T-cell (primary cell): ENCODE measurements at regions not wholly inside any gene's neighbourhood (a gene's known extent, or its start where the extent isn't known, plus 50 kb on each side); places are given as distances from the start of the nearest gene placed in this dataset.

ENCODE experiments used
- ATAC-seq, 4 experiments: fragments of 200-7000 bp in 3 of 4; fragments of 150-1000 bp in 1 of 4; cut with Tn5 transposase; replicated peaks in 1 of 4; 1 replicate in 3 of 4; 2 replicates in 1 of 4; pipeline ENCODE4 v1.10.0; 2021; ENCODE audit warnings: moderate library complexity in 3 of 4, mild to moderate bottlenecking in 2 of 4, moderate number of reproducible peaks in 1 of 4
- CTCF ChIA-PET, 2 donors: fragments of 300-600 bp; sonication (Branson Sonifier 250); formaldehyde crosslinking; loops; one replicate each; lab custom pipeline; 2022; ENCODE audit warnings: antibody characterized with exemption in 2 of 2; lab: Charles Lee
- POLR2A ChIA-PET, 2 donors: fragments of 300-600 bp; sonication (Branson Sonifier 250); formaldehyde crosslinking; loops; one replicate each; lab custom pipeline; 2022; ENCODE audit warnings: antibody characterized with exemption in 2 of 2; lab: Charles Lee
- DNase-seq, 35 experiments: peaks; one replicate each; pipeline versions ENCODE4 v3.0.0 to v3.0.0-alpha.2; 2013 to 2023
- H3K27ac ChIP-seq: one replicate; pipeline ENCODE4 v1.5.1; 2013; ENCODE audit warnings: low read length
- H3K27me3 ChIP-seq, 2 experiments: replicated peaks in 1 of 2; 1 replicate in 1 of 2; 2 replicates in 1 of 2; pipeline versions ENCODE4 v1.6.1 to v1.7.0; 2013; ENCODE audit warnings: low read length in 1 of 2, mixed read lengths in 1 of 2; ENCODE audit not compliant: control insufficient read depth in 2 of 2, insufficient read depth in 2 of 2; ENCODE audit errors: extremely low read depth in 1 of 2
- H3K36me3 ChIP-seq, 2 donors: 1 replicate in 1 of 2; 2 replicates in 1 of 2; pipeline versions ENCODE4 v1.6.1 to v1.7.0; 2013; ENCODE audit warnings: low read length in 1 of 2; ENCODE audit not compliant: control insufficient read depth in 2 of 2, insufficient read depth in 1 of 2; ENCODE audit errors: extremely low read depth in 1 of 2
- H3K4me1 ChIP-seq, 2 experiments: 1 replicate in 1 of 2; 2 replicates in 1 of 2; pipeline versions ENCODE4 v1.6.1 to v1.7.0; 2013; ENCODE audit warnings: low read length in 2 of 2, mixed read lengths in 1 of 2; ENCODE audit not compliant: insufficient read depth in 2 of 2, control insufficient read depth in 1 of 2; ENCODE audit errors: extremely low read depth in 1 of 2
- H3K4me3 ChIP-seq, 2 donors: 1 replicate in 1 of 2; 2 replicates in 1 of 2; pipeline versions ENCODE4 v1.5.1 to v1.7.0; 2013; ENCODE audit warnings: mild to moderate bottlenecking in 2 of 2, low read length in 1 of 2, moderate library complexity in 1 of 2; ENCODE audit not compliant: control insufficient read depth in 1 of 2; ENCODE audit errors: extremely low read depth in 1 of 2
- H3K9me3 ChIP-seq: 2 replicates; pipeline ENCODE4 v1.7.0; 2013
- H3K27ac Mint-ChIP-seq, 2 donors: one replicate each; pipeline ENCODE4 v1.8.0; 2020 to 2021; ENCODE audit warnings: mild to moderate bottlenecking in 2 of 2, mixed read lengths in 2 of 2
- H3K27me3 Mint-ChIP-seq, 2 donors: one replicate each; pipeline ENCODE4 v1.8.0; 2021 to 2022; ENCODE audit warnings: mixed read lengths in 2 of 2
- H3K36me3 Mint-ChIP-seq: one replicate; pipeline ENCODE4 v1.8.0; 2021; ENCODE audit warnings: mixed read lengths
- H3K4me1 Mint-ChIP-seq, 3 donors: one replicate each; pipeline ENCODE4 v1.8.0; 2020 to 2022; ENCODE audit warnings: mixed read lengths in 3 of 3, mild to moderate bottlenecking in 1 of 3
- H3K4me3 Mint-ChIP-seq, 3 donors: one replicate each; pipeline ENCODE4 v1.8.0; 2020 to 2022; ENCODE audit warnings: mild to moderate bottlenecking in 3 of 3, mixed read lengths in 3 of 3, moderate library complexity in 3 of 3
- H3K9me3 Mint-ChIP-seq, 3 donors: one replicate each; pipeline ENCODE4 v1.8.0; 2020 to 2022; ENCODE audit warnings: mixed read lengths in 3 of 3
- WGBS: methylation state at CpG from one replicate; pipeline ENCODE4 v1.1.5; 2013; ENCODE audit warnings: missing lambda C conversion rate; ENCODE audit not compliant: insufficient coverage; 5-methylcytosine and 5-hydroxymethylcytosine counted together

DNA sequence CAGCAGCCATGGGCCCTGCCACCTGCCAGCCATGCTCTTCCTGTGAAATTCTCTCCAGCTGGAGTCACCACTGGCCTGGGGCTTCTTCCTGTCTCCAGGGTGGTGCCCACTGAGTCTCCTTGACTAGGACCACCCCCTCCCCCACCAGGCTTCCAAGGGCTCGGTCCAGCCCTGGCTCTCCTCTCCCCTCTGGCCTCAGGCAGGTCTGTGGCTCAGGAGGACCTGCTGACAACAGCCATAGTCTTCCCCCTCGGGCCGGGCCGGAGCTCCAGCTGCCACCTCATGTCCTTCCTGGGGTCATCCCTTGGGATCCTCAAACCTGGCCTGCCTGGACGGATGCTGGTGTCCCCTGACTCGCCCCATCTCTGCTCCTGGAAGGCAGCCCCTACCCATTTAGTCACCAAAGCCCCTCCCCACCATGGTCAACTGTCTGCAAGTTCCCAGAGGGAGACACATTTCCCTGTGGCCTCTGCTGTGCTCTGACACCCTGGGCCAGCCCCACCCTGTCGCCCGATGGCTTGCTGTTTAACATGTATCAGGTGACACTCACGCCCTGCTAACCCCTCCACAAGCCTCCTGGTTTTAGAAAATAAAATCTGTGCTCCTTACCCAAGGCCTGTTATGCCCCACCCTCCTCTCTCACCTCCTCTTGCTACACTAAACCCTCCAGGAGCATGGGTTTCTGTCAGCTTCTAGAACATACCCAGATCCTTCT is 186.2 kb downstream of the RBFOX3 start:
- H3K27ac Mint-ChIP-seq = no peak overlapping the region
- no peak overlapping the region for H3K4me3 ChIP-seq
- WGBS = 47% methylated on average over 9 of the region's 9 CpGs
- H3K27me3 Mint-ChIP-seq = peaks cover 18 to 37% of the 10 kb centered on the region in 2 donors
- CTCF ChIA-PET = no interaction called here
- H3K36me3 ChIP-seq = no peaks in the 10 kb centered on the region
- POLR2A ChIA-PET = no interaction called here
- no peaks in the 10 kb centered on the region for H3K36me3 Mint-ChIP-seq
- H3K4me1 Mint-ChIP-seq = no peaks in the 10 kb centered on the region
- no peak for DNase-seq
- no peaks in the 10 kb centered on the region for H3K9me3 ChIP-seq
- H3K9me3 Mint-ChIP-seq = no peaks in the 10 kb centered on the region
- no peak for ATAC-seq
- no peak overlapping the region for H3K27ac ChIP-seq
- peaks cover 0 to 61% of the 10 kb centered on the region in 2 experiments for H3K27me3 ChIP-seq
- no peaks in the 10 kb centered on the region for H3K4me1 ChIP-seq
- no peak overlapping the region for H3K4me3 Mint-ChIP-seq

DNA sequence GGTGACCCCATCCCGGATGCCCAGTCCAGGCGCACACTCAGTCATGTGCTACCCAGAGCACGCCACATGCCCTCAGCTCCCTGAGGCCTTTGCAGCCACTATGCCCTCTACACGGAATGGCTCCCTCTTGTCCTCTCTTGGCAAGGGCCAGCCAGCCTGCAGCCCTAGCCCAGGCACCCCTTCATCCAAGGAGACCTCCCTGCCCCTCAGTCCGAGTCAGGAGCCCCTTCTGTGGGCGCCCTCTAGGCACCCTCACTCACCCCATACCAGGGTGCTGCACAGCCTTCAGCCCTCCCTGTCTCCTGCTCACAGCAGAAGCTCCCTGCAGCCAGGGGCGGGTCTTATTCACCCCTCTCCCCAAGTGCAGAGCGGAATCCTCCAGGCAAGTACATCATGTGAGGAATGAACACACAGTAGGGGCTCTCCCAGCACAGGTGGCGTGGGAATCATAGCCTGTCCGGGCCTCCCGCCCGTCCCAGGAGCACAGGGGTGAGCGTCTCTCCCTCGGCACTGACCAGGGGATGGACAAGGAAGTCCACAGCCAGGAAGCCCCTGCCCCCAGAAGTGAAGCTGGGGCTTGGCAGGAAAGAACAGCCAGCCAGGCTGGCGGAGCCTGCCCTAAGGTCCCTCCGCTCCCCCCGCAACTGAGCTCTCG is 186.9 kb downstream of the RBFOX3 start:
- no peaks in the 10 kb centered on the region for H3K9me3 ChIP-seq
- Mint-ChIP-seq H3K9me3 (no peaks in the 10 kb centered on the region), H3K27me3 (peaks cover 18 to 34% of the 10 kb centered on the region in 2 donors), H3K4me3 (no peak overlapping the region), H3K4me1 (no peaks in the 10 kb centered on the region), H3K36me3 (no peaks in the 10 kb centered on the region), H3K27ac (no peak overlapping the region)
- no peak overlapping the region for H3K27ac ChIP-seq
- 69% methylated on average over 18 of the region's 18 CpGs for WGBS
- CTCF ChIA-PET = no interaction called here
- POLR2A ChIA-PET = no interaction called here
- no peak overlapping the region for H3K4me3 ChIP-seq
- H3K36me3 ChIP-seq = no peaks in the 10 kb centered on the region
- no peaks in the 10 kb centered on the region for H3K4me1 ChIP-seq
- ATAC-seq = no peak
- H3K27me3 ChIP-seq = peaks cover 0 to 55% of the 10 kb centered on the region in 2 experiments
- no peak for DNase-seq

DNA sequence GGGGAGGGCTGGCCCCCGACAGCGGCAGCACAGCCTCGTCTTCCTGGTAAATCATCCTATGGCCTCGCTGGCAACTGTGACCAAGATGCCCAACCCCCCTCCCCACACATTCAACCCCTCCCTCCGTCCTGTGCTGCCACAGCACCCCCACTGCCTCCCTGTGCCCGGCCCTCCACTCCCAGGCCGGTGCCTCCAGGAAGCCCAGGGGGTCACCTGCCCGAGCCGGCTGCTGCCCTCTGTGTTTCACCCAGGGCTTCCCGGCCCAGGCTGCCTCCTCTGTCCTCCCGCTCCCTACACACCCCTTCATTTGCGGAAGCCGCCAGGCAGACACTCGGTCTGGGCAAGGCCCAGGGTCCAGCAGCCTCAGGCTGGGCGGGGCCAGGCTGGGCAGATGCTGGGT is 188.6 kb downstream of the RBFOX3 start:
- ChIA-PET CTCF (no interaction called here), POLR2A (no interaction called here)
- DNase-seq (no peak), ATAC-seq (no peak)
- Mint-ChIP-seq H3K36me3 (no peaks in the 10 kb centered on the region), H3K4me1 (no peaks in the 10 kb centered on the region), H3K4me3 (no peak overlapping the region), H3K27me3 (peaks cover 18 to 32% of the 10 kb centered on the region in 2 donors), H3K27ac (no peak overlapping the region), H3K9me3 (no peaks in the 10 kb centered on the region)
- H3K27ac ChIP-seq = no peak overlapping the region
- no peaks in the 10 kb centered on the region for H3K4me1 ChIP-seq
- no peak overlapping the region for H3K4me3 ChIP-seq
- H3K27me3 ChIP-seq = peaks cover 0 to 49% of the 10 kb centered on the region in 2 experiments
- no peaks in the 10 kb centered on the region for H3K9me3 ChIP-seq
- WGBS = 81% methylated on average over 13 of the region's 15 CpGs
- no peaks in the 10 kb centered on the region for H3K36me3 ChIP-seq

DNA sequence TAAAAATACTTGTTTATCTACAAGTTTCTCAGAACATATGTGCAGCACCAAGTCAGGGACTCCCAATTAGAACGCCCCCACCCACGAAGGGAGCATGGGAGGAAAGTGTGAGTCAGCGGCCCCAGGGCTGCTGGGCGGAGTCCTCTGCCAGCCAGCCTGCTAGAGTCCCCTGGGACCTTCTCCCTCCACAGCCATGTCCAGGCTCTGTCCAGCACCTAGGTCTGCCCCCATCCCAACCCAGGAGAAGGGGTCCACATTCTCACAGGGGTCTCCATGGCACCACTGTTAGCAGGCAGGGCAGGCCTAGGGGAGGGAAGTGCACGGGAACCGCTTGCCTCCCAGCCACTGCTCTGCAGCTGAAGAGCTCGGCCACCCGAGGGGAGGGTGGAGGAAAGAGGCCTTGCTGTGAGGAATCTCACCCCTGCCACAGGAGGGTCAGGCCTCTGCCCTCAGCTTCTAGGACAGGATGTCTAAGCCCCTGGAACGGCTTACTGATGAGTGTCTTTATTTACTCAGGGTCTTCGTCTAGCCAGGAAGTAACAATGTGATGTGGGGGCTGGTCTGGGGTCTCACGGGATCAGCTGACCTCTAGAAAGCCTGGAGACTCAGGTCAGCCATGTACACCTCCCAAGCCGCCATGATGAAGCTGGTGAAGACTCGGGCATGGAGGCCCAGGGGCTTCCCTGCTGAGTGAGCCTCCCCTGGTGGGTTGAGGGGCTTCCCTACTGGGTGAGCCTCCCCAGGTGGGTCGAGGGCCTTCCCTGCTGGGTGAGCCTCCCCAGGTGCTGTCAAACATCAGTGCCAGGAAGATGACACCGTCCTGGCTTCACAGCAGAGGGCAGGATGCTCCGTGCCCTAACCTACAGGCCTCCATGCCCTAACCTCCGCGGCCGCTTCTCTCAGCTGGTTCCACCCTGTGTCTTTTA is 190.3 kb downstream of the RBFOX3 start:
- ChIA-PET POLR2A (no interaction called here), CTCF (no interaction called here)
- ATAC-seq (no peak), DNase-seq (no peak)
- Mint-ChIP-seq H3K4me3 (no peak overlapping the region), H3K36me3 (no peaks in the 10 kb centered on the region), H3K9me3 (no peaks in the 10 kb centered on the region), H3K27me3 (peaks cover 14 to 34% of the 10 kb centered on the region in 2 donors), H3K4me1 (no peaks in the 10 kb centered on the region), H3K27ac (no peak overlapping the region)
- peaks cover 0 to 47% of the 10 kb centered on the region in 2 experiments for H3K27me3 ChIP-seq
- no peaks in the 10 kb centered on the region for H3K4me1 ChIP-seq
- no peaks in the 10 kb centered on the region for H3K36me3 ChIP-seq
- H3K9me3 ChIP-seq = no peaks in the 10 kb centered on the region
- 55% methylated on average over 12 of the region's 19 CpGs for WGBS
- no peak overlapping the region for H3K27ac ChIP-seq
- H3K4me3 ChIP-seq = no peak overlapping the region

DNA sequence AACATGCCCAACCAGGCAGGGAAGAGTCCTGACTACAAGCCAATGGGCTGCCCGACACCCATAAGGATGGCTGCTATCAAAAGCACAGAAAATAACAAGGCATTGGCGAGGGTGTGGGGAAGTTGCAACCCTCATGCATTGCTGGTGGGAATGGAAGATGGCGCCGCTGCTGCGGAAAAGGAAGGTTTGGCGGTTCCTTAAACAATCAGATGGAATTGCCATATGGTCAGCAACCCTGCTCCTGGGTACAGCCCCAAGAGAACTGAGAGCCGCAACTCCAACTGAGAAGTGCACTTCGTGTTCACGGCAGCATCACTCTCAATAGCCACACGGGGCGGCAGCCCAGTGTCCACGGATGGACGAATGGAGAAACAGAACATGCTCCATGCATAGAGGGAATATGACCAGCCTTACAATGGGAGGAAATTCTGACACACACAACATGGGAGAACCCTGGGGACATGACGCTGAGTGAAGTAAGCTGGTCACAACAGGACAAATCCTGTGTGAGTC is 193.3 kb downstream of the RBFOX3 start:
- Mint-ChIP-seq H3K4me1 (no peaks in the 10 kb centered on the region), H3K9me3 (no peaks in the 10 kb centered on the region), H3K27ac (no peak overlapping the region), H3K36me3 (no peaks in the 10 kb centered on the region), H3K4me3 (no peak overlapping the region), H3K27me3 (peaks cover under 1 to 20% of the 10 kb centered on the region in 2 donors)
- ChIA-PET CTCF (no interaction called here), POLR2A (no interaction called here)
- Histone ChIP-seq H3K4me3 (no peak overlapping the region), H3K27ac (no peak overlapping the region), H3K9me3 (no peaks in the 10 kb centered on the region), H3K36me3 (no peaks in the 10 kb centered on the region), H3K27me3 (peaks cover 0 to 48% of the 10 kb centered on the region in 2 experiments), H3K4me1 (no peaks in the 10 kb centered on the region)
- WGBS = 88% methylated on average over 13 of the region's 14 CpGs
- ATAC-seq (no peak), DNase-seq (no peak)

DNA sequence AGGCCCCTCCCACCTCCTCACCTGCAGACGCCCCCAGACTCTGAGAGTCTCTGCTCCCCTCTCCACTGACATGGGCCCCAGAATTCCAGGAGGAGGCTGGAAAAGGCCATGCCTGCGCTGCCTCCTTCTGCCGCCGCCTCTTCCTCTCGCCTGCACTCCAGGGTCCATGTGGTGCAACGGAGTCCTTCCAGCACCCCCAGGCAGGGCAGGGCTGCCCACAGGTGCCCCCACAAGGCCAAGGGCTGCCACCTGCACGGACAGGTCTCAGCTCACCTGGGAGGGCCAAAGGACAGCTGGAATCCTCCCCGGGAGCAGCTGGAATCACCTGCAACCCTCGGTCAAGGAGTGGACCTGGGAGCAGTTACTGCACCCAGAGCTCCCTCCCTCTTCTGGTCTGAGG is 194.9 kb downstream of the RBFOX3 start:
- Histone ChIP-seq H3K36me3 (no peaks in the 10 kb centered on the region), H3K27me3 (peaks cover 0 to 50% of the 10 kb centered on the region in 2 experiments), H3K4me1 (no peaks in the 10 kb centered on the region), H3K9me3 (no peaks in the 10 kb centered on the region), H3K27ac (no peak overlapping the region), H3K4me3 (no peak overlapping the region)
- Mint-ChIP-seq H3K36me3 (no peaks in the 10 kb centered on the region), H3K4me1 (no peaks in the 10 kb centered on the region), H3K9me3 (no peaks in the 10 kb centered on the region), H3K27me3 (peaks cover 0 to 20% of the 10 kb centered on the region in 2 donors), H3K27ac (no peak overlapping the region), H3K4me3 (no peak overlapping the region)
- POLR2A ChIA-PET = no interaction called here
- CTCF ChIA-PET = no interaction called here
- no peak for DNase-seq
- 76% methylated on average over 9 of the region's 9 CpGs for WGBS
- no peak for ATAC-seq
